HL-60/S4 treated with retinoic acid at 250 ng/mL for 4 days and 3 days (cell line): ENCODE measurements at regions not wholly inside any gene's neighbourhood (a gene's known extent, or its start where the extent isn't known, plus 50 kb on each side); places are given as distances from the start of the nearest gene placed in this dataset.

Experiments used
- in situ Hi-C: fragments of 300-500 bp; cut with MboI; formaldehyde crosslinking; loops from 2 replicates; pipeline ENCODE4 v1.7.0; 2022; ENCODE audit warnings: low sequenced_read_pairs

DNA sequence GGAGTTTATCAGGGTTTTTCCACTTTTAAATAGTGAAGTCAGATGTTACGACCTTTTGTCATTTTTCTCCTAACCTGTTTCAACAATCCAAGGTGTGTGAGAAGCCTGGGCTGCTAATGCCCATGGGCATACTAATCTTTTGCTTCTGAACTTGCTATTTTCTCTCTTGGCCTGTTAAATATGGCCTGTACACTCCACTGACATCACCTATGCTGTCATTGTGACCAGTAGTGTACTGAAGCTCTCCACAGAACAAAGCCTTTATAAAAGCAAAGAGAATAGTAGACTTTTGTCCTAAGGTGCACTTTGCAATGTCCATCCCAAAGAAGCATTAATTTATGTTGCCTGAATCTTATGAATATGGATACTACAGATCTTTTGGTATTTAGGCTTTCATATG lies 1490.5 kb downstream of the STIM2 start:
- in situ Hi-C loops: no loop called here

GRCh38 chr4:28351826-28352225 lies 1491.2 kb downstream of the STIM2 start:
- in situ Hi-C loops: no loop called here

GRCh38 chr4:28354880-28355656 lies 1494.4 kb downstream of the STIM2 start:
- in situ Hi-C loops: no loop called here

- in situ Hi-C loops: no loop called here
These were observed 1497.3 kb downstream of the STIM2 start for GRCh38 chr4:28357990-28358389.

DNA sequence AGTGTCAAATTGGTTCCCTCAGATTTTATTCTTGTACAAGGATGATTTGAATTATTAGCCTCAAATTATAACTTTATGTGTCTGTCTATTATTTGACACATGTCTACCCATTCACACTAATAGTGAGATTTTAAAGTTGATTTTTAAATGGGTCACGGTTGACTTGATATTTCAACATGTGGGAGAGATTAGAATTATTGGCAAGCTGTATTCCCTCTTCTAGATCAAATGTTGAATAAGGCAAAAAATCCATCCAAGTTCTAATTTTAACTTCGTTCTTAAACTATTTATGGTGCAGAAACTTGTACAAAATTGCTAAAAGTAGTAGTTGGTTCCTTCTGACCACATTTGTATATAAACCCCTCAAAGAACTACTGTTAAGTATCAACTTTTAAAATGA lies 1498.0 kb downstream of the STIM2 start:
- in situ Hi-C loops: no loop called here

- in situ Hi-C loops: no loop called here
These were observed 1500.0 kb downstream of the STIM2 start for GRCh38 chr4:28360681-28361080.

- in situ Hi-C loops: no loop called here
These were observed 1501.5 kb downstream of the STIM2 start for GRCh38 chr4:28362169-28362568.

DNA sequence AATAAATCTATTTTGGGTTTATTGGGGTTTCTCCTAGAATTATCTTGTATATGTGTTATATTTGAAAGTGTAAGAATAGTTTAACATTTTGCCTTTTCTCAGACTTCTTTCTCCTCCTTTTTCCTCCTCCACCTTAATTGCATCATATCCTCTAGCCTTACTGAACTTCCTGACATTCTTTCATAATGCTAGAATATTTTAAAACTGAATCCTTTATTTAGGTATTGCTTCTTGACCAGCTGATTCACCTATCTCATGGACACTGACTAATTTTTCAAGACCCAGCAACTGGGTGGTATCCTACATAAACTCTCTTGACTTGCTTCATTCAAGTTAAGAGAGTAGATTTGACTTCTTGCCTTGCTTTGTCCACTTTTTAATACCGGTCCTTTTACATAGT lies 1508.9 kb downstream of the STIM2 start:
- in situ Hi-C loops: no loop called here

- in situ Hi-C loops: no loop called here
These were observed 1512.5 kb downstream of the STIM2 start for GRCh38 chr4:28373191-28373590.

DNA sequence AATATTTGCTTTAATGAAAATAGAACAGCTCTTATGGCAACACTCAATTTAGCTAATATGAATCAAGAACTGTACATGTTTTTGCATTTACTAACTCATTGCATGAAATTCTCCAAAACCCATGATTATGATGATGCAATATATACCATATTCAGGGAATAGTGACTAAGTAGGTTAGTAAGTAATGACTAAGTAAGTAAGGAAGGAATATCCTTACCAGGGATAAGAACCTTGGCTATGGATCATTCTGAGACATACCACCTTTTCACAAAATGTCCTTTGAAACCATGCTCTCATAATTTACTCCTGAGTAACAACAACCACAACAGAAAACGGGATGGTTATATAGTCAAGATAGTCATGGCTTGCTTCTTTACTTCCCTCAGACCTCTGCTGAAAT lies 1513.0 kb downstream of the STIM2 start:
- in situ Hi-C loops: no loop called here

DNA sequence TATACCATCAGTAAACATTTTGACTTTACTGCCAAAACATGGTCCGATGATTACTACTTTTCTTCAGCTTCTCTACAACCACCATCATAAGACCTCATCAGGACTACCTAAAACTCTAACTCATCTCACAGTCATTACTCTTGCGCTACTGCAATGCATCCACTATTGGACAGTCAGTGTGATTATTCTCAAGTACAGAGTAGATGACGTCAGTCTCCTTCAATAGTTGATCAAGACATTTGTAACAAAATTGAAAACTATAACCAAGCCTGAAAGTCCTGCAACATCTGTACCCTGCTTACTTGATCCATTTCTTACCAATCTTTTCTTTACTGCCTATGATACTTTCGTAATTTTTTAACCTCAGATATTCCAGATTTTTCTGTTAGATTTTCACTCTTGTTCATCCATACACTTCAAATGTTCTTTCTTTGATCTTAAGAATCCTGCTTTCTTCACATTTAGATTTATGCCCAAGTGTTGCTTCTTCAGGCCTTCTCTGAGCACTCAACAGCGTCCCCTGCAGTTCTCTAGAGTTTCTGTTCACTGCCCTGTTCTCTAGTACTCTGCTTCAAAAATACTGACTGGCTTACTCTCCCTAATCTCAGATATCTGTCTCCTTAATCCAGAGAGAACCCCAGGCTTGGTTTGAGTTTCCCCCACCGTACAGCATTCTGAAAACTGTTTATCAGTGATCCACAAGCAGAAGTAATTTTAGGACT lies 1517.6 kb downstream of the STIM2 start:
- in situ Hi-C loops: no loop called here

DNA sequence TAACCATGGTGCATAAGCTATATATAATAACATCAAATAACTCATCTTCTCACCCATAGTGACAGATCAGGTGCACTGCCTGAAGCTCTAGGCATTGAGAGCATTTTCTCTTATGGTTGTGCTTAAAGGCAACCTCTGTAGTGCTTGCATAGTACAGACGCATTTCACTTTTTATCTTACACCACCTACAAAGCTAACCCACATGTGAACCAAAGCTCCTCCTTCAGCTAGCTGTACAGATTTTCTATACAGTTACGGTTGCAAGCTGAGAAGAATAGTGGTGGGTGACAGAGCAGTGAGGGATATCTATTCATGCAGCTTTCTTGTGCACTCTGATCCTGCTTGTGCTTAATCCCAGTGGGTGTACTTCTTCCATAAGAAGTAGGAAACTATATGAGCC lies 1525.2 kb downstream of the STIM2 start:
- in situ Hi-C loops: no loop called here

DNA sequence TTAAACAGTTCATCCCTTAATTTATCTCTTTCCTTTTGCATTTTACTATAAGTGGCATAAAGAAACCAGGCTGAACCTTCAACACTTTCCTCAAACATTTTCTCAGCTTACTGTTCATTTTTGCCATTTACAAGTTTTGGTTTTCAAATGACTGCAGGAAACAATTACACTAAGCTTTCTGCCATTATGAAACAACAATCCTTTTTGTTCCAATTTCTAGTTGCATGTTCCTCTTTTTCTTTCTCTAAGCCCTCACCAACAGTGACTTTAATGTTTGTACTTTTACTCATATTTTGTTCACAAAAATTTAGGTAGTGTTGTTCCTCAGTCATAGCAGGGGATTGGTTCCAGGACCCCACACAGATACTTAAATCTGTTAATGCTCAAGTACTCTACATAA lies 1526.1 kb downstream of the STIM2 start:
- in situ Hi-C loops: no loop called here

GRCh38 chr4:28388471-28388870 lies 1527.8 kb downstream of the STIM2 start:
- in situ Hi-C loops: no loop called here

DNA sequence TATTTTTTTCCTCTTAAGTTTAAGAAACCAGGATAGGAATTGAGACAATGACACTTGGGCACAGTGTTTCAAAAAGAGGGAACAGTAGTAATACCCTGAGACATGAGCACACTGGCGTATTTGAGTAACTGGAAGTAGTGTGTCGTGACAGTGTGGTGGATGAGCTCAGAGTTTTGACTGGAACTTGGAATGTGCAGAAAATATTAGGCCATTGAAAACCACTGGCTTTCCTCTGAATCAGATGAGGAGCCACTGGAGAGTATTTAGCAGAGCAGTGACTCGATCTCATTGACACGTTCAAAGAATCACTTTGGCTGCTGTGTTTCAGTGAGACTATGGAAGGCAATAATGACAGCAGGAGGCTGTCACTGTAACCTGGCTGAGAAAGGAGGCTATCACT lies 1531.2 kb downstream of the STIM2 start:
- in situ Hi-C loops: no loop called here

DNA sequence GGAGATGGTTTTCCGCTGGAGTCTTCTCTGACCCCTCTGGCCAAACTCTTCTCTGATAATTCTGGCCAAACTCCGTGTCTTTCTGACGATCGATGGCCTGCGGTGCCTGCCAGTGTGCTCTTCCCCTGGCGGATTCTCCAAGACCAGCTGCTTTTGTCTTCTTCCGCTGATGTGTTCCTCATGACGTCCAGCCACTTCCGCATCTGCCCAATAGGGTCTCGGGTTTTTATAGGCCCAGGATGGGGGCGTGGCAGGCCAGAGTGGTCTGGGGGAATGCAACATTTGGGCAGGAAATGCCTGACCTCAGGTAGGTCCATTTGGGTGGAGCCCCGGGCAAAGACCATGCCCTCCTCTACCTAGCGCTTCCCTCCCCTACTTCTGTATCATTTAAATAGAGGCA lies 1542.1 kb downstream of the STIM2 start:
- in situ Hi-C loops: no loop called here

DNA sequence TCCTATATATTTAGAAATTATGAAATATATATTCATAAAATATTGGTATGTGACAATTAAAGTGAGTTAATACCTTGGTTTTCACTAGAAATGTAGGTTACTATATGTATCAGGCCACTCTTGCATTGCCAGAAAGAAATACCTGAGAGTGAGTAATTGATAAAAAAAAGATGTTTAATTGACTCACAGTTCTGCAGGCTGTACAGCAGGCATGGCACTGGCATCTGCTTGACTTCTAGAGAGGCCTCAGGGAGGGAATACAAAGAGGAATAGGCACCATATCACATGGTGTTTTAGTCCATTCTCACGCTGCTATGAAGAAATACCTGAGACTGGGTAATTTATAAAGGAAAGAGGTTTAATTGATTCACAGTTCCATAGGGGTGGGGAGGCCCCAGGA lies 1560.6 kb downstream of the STIM2 start:
- in situ Hi-C loops: no loop called here

- in situ Hi-C loops: no loop called here
These were observed 1565.6 kb downstream of the STIM2 start for GRCh38 chr4:28426251-28426650.

DNA sequence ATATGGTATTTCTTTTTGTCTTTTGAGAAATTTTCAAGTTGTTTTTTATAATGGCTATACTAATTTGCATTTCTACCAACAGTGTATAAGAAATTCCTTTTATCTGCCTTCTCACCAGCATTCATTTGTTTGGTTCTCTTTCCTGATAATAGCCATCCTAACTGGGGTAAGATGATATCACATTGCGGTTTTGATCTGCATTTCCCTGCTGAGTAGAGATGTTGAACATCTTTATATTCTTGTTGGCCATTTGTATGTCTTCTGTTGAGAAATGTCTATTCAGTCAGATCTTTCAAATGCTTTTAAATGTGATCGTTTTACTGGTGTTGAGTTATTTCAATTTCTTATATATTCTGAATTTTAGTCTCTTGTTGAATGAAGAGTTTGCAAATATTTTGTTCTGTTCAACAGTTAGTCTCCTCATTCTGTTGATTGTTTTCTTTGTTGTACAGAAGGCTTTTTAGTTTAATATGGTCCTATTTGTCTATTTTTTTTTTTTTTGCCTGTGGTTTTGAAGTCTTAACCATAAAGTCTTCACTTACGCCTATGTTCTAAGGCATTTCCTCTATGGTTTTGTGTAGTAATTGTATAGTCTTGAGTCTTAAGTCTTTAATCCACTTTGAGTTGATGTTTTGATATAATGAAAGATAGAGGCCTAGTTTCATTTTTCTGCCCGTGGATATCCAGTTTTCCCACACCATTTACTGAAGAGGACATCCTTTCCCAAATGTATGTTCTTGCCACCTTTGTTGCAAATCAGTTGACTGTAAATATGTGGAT lies 1566.9 kb downstream of the STIM2 start:
- in situ Hi-C loops: no loop called here

GRCh38 chr4:28432348-28433025 lies 1571.8 kb downstream of the STIM2 start:
- in situ Hi-C loops: no loop called here

DNA sequence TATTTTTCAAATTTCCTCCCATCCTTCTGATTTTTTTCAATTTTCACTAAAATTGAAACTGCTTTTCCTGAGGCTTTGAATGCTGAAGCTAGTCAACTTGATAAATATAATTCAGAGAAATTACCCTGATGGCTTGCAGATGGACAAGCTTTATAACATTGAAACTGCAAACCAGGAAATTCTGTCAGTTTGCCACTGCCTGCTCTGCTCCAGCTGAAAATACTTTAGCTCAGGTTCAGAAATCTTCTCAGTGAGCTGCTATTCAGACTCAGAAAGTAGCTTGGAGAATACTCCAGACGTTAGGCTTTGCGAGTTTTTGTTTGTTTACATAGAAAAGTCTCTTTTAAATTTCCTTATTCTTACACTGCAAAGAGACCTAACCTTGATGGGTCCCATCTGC lies 1574.7 kb downstream of the STIM2 start:
- in situ Hi-C loops: no loop called here
